Ovary (tissue), 7 donors: ENCODE measurements at regions not wholly inside any gene's neighbourhood (a gene's known extent, or its start where the extent isn't known, plus 50 kb on each side); places are given as distances from the start of the nearest gene placed in this dataset.
A peak's percentile ranks its signal among the peaks of the same experiment; 100 is the strongest.

ENCODE experiments used
- DNase-seq, 5 donors: peaks; one replicate each; pipeline ENCODE4 v3.0.0-alpha.2; 2019 to 2020
- H3K27ac ChIP-seq, 2 donors: fragments of 200-600 bp; one replicate each; pipeline versions ENCODE4 v1.5.1 to v1.8.0; 2019 to 2022
- H3K27me3 ChIP-seq: fragments of 200-600 bp; one replicate; pipeline ENCODE4 v1.8.0; 2022
- H3K36me3 ChIP-seq: fragments of 200-600 bp; sonication (generic); one replicate; pipeline ENCODE4 v1.5.1; 2019
- H3K4me1 ChIP-seq: one replicate; pipeline ENCODE4 v1.8.1; 2013; ENCODE audit warnings: mild to moderate bottlenecking, moderate library complexity; ENCODE audit not compliant: insufficient read depth
- H3K4me3 ChIP-seq: fragments of 200-600 bp; sonication (generic); one replicate; pipeline ENCODE4 v1.5.1; 2017
- H3K9me3 ChIP-seq, 2 donors: fragments of 200-600 bp in 1 of 2; sonication (generic) in 1 of 2; one replicate each; pipeline versions ENCODE4 v1.5.1 to v1.8.1; 2013 to 2019; ENCODE audit warnings: mild to moderate bottlenecking in 1 of 2, moderate library complexity in 1 of 2
- CTCF ChIP-seq, 3 donors: fragments of 450-650 bp in 2 of 3; fragments of 200-600 bp in 1 of 3; IDR thresholded peaks; one replicate each; pipeline versions ENCODE4 v1.5.1 to v1.8.0; 2016 to 2022; ENCODE audit warnings: antibody characterized with exemption in 3 of 3, mild to moderate bottlenecking in 1 of 3
- EP300 ChIP-seq: sonication (generic); formaldehyde crosslinking; IDR thresholded peaks from one replicate; pipeline ENCODE4 v1.6.1; 2017; ENCODE audit warnings: antibody characterized with exemption
- POLR2A ChIP-seq: fragments of 450-650 bp; IDR thresholded peaks from one replicate; pipeline ENCODE4 v1.6.1; 2017; ENCODE audit warnings: antibody characterized with exemption, mild to moderate bottlenecking, moderate library complexity
- WGBS, 3 donors: extraction: QIAGEN DNeasy Blood & Tissue Kit in 1 of 3; methylation state at CpG; one replicate each; pipeline versions ENCODE4 v1.1.5 to v1.1.7; 2013 to 2017; 5-methylcytosine and 5-hydroxymethylcytosine counted together
- intact Hi-C, 4 donors: fragments of 100-400 bp; cut with DNase I; formaldehyde crosslinking; loops; one replicate each; pipeline versions ENCODE4 v1.11.0 to v1.15.1; 2022 to 2023
- donor health status: DM: no; HTN: no; CAD: no; lungs with moderate emphysema.
- donor health status: DM: no; HTN: no; CAD: no.
- donor health status: Bipolar disorder and iron deficiency.
- donor health status: DM: no; HTN: no; CAD: no.
- donor health status: DM: yes; HTN: yes; CAD: no.

DNA sequence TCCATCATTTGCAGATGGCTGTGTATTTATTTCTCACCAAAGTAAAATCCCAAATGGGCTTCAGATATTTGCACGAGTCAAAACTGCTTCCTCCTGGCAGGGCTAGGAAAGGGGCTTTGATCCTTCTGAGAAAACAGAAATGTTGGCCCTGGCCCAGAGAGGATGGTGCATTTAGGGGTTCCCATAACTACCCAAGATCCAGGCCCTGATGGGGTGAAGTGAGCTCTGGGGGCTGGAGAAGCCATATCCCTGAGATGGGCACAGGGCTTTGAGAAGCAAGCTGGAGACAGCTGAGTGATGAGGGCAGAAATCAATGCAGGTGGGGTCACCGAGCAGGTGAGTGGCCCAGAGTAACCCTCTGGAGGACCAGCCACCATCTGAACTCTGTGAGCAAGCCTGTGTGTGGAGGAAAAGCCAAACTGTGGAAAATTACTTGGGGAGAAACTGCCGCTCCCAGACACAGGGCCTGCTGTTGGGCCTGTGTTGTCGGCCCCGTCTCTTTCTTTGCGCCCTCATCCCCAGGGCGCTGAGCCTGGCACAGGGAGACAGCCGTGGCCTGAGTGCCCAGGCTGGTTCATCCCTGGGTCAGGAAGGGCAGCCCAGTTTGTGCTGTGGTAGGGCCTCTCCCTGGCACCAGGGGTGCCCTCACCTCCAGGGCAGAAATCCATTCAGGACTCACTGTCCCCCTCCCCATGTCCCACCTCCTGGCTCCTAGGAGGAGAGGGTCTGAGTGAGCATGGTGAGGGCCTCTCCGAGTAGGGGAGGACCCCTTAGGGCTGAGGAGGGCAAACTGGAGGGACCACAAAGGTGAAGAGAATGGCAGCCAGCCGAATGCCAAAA lies 167.8 kb upstream of the HAAO start:
- H3K27ac ChIP-seq = peak overlapping the region; percentile 62 to 94
- intact Hi-C loops = loop anchor here in 2 of 4 donors (5.0 to 10.0 kb wide), 3 partner anchors 262 to 522 kb away; no protein-coding TSS in a partner anchor
- H3K4me1 ChIP-seq = peaks cover 60% of the 10 kb centered on the region
- WGBS, 3 donors = 45 to 55% (median 50%) methylated on average over 10 of the region's 10 CpGs
- no peaks in the 10 kb centered on the region for H3K36me3 ChIP-seq
- no peak for TF ChIP-seq EP300
- no peak for TF ChIP-seq CTCF (IDR thresholded peaks at IDR 0.05)
- TF ChIP-seq POLR2A = no peak
- DNase-seq = peak in 2 of 5 donors; percentile 45 to 47
- no peak overlapping the region for H3K4me3 ChIP-seq
- H3K27me3 ChIP-seq = no peaks in the 10 kb centered on the region
- H3K9me3 ChIP-seq = no peaks in the 10 kb centered on the region

GRCh38 chr2:42959234-42960001 lies 167.0 kb upstream of the HAAO start:
- Histone ChIP-seq H3K4me1 (peaks cover 58% of the 10 kb centered on the region), H3K27ac (peak overlapping the region in 1 of 2 donors; percentile 94), H3K4me3 (no peak overlapping the region), H3K9me3 (no peaks in the 10 kb centered on the region), H3K36me3 (no peaks in the 10 kb centered on the region), H3K27me3 (no peaks in the 10 kb centered on the region)
- WGBS, 3 donors = 1 to 4% (median 2%) methylated on average over 8 of the region's 8 CpGs
- intact Hi-C loops = loop anchor here in 2 of 4 donors (5.0 to 10.0 kb wide), 4 partner anchors 63 to 523 kb away; no protein-coding TSS in a partner anchor
- TF ChIP-seq EP300 (peak; percentile 24), POLR2A (no peak)
- DNase-seq = peak; percentile 88 to 92 (median 91)

GRCh38 chr2:42958741-42959233 lies 166.4 kb upstream of the HAAO start:
- Histone ChIP-seq H3K27me3 (no peaks in the 10 kb centered on the region), H3K4me1 (peaks cover 61% of the 10 kb centered on the region), H3K27ac (peak overlapping the region in 1 of 2 donors; percentile 94), H3K9me3 (no peaks in the 10 kb centered on the region), H3K36me3 (no peaks in the 10 kb centered on the region), H3K4me3 (no peak overlapping the region)
- 76 to 77% (median 77%) methylated on average over 10 of the region's 10 CpGs for WGBS, 3 donors
- DNase-seq = peak in 1 of 5 donors; percentile 54
- TF ChIP-seq CTCF (IDR thresholded peaks at IDR 0.05) (no peak), POLR2A (no peak), EP300 (no peak)
- intact Hi-C loops = loop anchor here in 1 of 4 donors (5.0 kb wide), 1 partner anchor 64 kb away; no protein-coding TSS in a partner anchor

- H3K4me1 ChIP-seq = peaks cover 58% of the 10 kb centered on the region
- no peak for DNase-seq
- 88 to 95% (median 91%) methylated on average over 5 of the region's 5 CpGs for WGBS, 3 donors
- no peak overlapping the region for H3K4me3 ChIP-seq
- no peaks in the 10 kb centered on the region for H3K9me3 ChIP-seq
- no peaks in the 10 kb centered on the region for H3K36me3 ChIP-seq
- TF ChIP-seq POLR2A (no peak), CTCF (IDR thresholded peaks at IDR 0.05) (no peak), EP300 (no peak)
- no peaks in the 10 kb centered on the region for H3K27me3 ChIP-seq
- peak overlapping the region; percentile 49 to 94 for H3K27ac ChIP-seq
- intact Hi-C loops = loop anchor here in 1 of 4 donors (5.0 kb wide), 1 partner anchor 64 kb away; no protein-coding TSS in a partner anchor
Observed at GRCh38 chr2:42957861-42958301, 165.5 kb upstream of the HAAO start.
